AG04450 (cell line): ENCODE measurements at regions not wholly inside any gene's neighbourhood (a gene's known extent, or its start where the extent isn't known, plus 50 kb on each side); places are given as distances from the start of the nearest gene placed in this dataset.
"Not testable (repeated sequence)": the region's sequence is repeated elsewhere in the genome, so short reads cannot be mapped to it uniquely, and the experiment has no call there.

Experiments
- CTCF ChIA-PET: fragments of 300-600, 350-600 bp; formaldehyde crosslinking; extraction: SDS; loops from one replicate; lab custom pipeline; 2022; ENCODE audit warnings: antibody characterized with exemption, inconsistent platforms; lab: Charles Lee
- POLR2A ChIA-PET: fragments of 350-600 bp; formaldehyde crosslinking; extraction: SDS; loops from one replicate; lab custom pipeline; 2021; ENCODE audit warnings: antibody characterized with exemption, inconsistent platforms; lab: Yijun Ruan, JAX
- DNase-seq: peaks from one replicate; pipeline ENCODE4 v3.0.0-alpha.2; 2011; ENCODE audit warnings: low read depth, low spot score
- H3K27ac ChIP-seq: one replicate; pipeline ENCODE4 v1.5.1; 2012; ENCODE audit warnings: low read depth, low read length, control low read depth
- H3K27me3 ChIP-seq: one replicate; pipeline ENCODE4 v1.6.0; 2012; ENCODE audit warnings: low read length; ENCODE audit not compliant: control insufficient read depth, insufficient read depth
- H3K4me3 ChIP-seq: 2 replicates; pipeline ENCODE4 v1.5.1; 2011; ENCODE audit warnings: mild to moderate bottlenecking, low read depth, low read length, control low read depth
- H3K9me3 ChIP-seq: 2 replicates; pipeline ENCODE4 v1.5.1; 2012; ENCODE audit warnings: low read length; ENCODE audit not compliant: control insufficient read depth, insufficient read depth
- CTCF ChIP-seq: IDR thresholded peaks from 2 replicates; pipeline ENCODE4 v1.5.1; 2011; ENCODE audit warnings: low read depth, low read length, control low read depth, inconsistent platforms

GRCh38 chr5:52626312-52626711 is 161.4 kb upstream of the ITGA1 start:
- CTCF ChIA-PET = no interaction called here
- no peak overlapping the region for H3K27ac ChIP-seq
- TF ChIP-seq CTCF = no peak
- no peak for DNase-seq
- no peaks in the 10 kb centered on the region for H3K27me3 ChIP-seq
- POLR2A ChIA-PET = no interaction called here
- no peak overlapping the region for H3K4me3 ChIP-seq
- H3K9me3 ChIP-seq = no peaks in the 10 kb centered on the region

- ChIA-PET CTCF (no interaction called here), POLR2A (no interaction called here)
- no peaks in the 10 kb centered on the region for H3K9me3 ChIP-seq
- no peak for DNase-seq
- TF ChIP-seq CTCF = no peak
- H3K27ac ChIP-seq = no peak overlapping the region
- H3K27me3 ChIP-seq = no peaks in the 10 kb centered on the region
- H3K4me3 ChIP-seq = no peak overlapping the region
Observed at GRCh38 chr5:52627740-52628139, 160.0 kb upstream of the ITGA1 start.

- Histone ChIP-seq H3K9me3 (no peaks in the 10 kb centered on the region), H3K27me3 (no peaks in the 10 kb centered on the region), H3K27ac (no peak overlapping the region), H3K4me3 (no peak overlapping the region)
- no peak for DNase-seq
- ChIA-PET POLR2A (no interaction called here), CTCF (no interaction called here)
- no peak for TF ChIP-seq CTCF
Observed at GRCh38 chr5:52632281-52632680, 155.4 kb upstream of the ITGA1 start.

GRCh38 chr5:52634171-52634570 is 153.5 kb upstream of the ITGA1 start:
- H3K4me3 ChIP-seq, H3K27me3 ChIP-seq, H3K9me3 ChIP-seq, POLR2A ChIA-PET, H3K27ac ChIP-seq, CTCF ChIA-PET, DNase-seq: not testable (repeated sequence)

GRCh38 chr5:52638732-52639131 is 149.0 kb upstream of the ITGA1 start:
- H3K27me3 ChIP-seq = no peaks in the 10 kb centered on the region
- no peak overlapping the region for H3K4me3 ChIP-seq
- no peaks in the 10 kb centered on the region for H3K9me3 ChIP-seq
- H3K27ac ChIP-seq = no peak overlapping the region
- DNase-seq = no peak
- CTCF ChIA-PET = interaction anchor here (1.7 kb wide), 1 partner anchor 18 kb away, joined by 4 read pairs; no protein-coding TSS in a partner anchor
- no peak for TF ChIP-seq CTCF
- POLR2A ChIA-PET = no interaction called here

- no peak for TF ChIP-seq CTCF
- no peaks in the 10 kb centered on the region for H3K9me3 ChIP-seq
- H3K27me3 ChIP-seq = no peaks in the 10 kb centered on the region
- H3K4me3 ChIP-seq = no peak overlapping the region
- no peak overlapping the region for H3K27ac ChIP-seq
- ChIA-PET CTCF (interaction anchor here (1.1 kb wide), 1 partner anchor 8 kb away, joined by 3 read pairs; no protein-coding TSS in a partner anchor), POLR2A (no interaction called here)
- no peak for DNase-seq
Observed at GRCh38 chr5:52648726-52649125, 139.0 kb upstream of the ITGA1 start.
